GM19467 (cell line): ENCODE measurements at regions not wholly inside any gene's neighbourhood (a gene's known extent, or its start where the extent isn't known, plus 50 kb on each side); places are given as distances from the start of the nearest gene placed in this dataset.

Experiments
- ATAC-seq: cut with Tn5 transposase; IDR thresholded peaks from one replicate; pipeline ENCODE4 v1.9.1; 2021; ENCODE audit warnings: mild to moderate bottlenecking, moderate library complexity; ENCODE audit not compliant: unreplicated experiment

DNA sequence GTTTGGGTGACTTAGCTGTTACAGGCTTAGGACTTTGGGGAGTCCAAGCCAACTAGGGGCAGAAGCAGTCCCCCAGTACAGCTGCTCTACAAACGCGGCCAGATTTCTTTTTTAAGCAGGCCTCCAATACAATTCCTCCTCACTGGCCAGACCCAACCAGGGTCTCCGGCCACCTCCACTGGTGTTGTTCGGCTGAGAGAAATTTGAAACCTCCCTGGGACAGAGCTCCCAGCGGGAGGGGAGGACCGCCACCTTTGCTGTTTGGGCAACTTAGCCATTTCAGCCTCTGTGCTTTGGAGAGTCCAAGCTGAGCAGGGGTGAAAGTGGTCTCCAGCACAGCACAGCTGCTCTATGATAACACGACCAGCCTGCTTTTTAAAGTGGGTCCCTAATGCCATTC lies 59.4 kb upstream of the KHDRBS2 start:
- ATAC-seq: no peak

DNA sequence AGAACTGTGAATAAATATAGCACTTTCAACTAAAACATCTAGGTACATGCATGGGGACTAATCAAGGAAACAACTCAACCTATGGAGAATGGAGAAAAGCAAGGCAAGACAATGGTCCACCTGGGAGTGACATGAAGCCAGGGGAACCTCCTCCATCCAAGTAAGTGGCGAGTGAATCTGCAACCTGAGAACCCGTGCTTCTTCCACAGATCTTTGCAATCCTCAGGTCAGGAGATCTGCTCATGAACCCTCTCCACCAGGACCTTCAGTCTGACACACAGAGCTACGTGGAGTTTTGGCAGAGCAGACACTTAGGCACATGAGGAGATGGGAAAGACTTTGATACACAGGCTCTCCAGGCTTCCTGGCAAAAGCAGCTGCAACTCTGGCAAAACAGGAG lies 58.8 kb upstream of the KHDRBS2 start:
- no peak for ATAC-seq

DNA sequence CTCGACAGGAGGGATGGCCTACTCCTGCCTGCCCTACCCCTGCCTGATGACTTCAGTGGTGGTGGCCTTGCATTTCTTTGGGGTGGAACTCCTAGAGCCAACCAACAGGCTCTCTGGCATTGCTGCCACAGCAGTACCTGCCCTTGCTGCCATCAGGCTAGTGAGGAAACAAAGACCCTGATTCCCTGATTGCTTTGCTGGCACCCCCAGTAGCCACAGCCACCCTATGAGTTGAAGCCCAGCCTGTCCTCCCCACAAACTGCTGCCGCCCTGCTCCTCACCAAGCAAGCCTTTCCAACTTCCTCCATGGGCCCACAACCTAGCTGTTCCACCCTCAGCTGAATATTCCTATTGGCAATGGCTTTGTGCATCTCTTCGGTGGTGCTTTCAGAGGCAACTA lies 52.5 kb upstream of the KHDRBS2 start:
- ATAC-seq: no peak
